ENCODE measurements at regions not wholly inside any gene's neighbourhood (a gene's known extent, or its start where the extent isn't known, plus 50 kb on each side); places are given as distances from the start of the nearest gene placed in this dataset.

GRCh38 chr18:34314847-34315246 lies 90.1 kb upstream of the NOL4 start:
- H3K36me3 ChIP-seq (replicated peaks in 1 of 2; ENCODE audit: control insufficient read depth in 1 of 2, insufficient read depth in 2 of 2, low read length in 2 of 2): no peaks in the 10 kb centered on the region
- no peaks in the 10 kb centered on the region for H4K20me1 ChIP-seq (ENCODE audit: insufficient read depth, low read length)
- CTCF ChIA-PET (ENCODE audit: low intra/inter-chr PET ratio, low total read pairs): no interaction called here
- intact Hi-C loops (cut with micrococcal nuclease; ENCODE audit: unreplicated experiment): no loop called here
- H3K9ac ChIP-seq (ENCODE audit: insufficient read depth, low read depth, low read length): no peak overlapping the region
- no peak overlapping the region for H2AFZ ChIP-seq (ENCODE audit: low read length)
- H3K27ac ChIP-seq (ENCODE audit: extremely low read length, insufficient read depth, low read length): no peak overlapping the region
- H3K9me3 ChIP-seq (ENCODE audit: low read length): no peaks in the 10 kb centered on the region
- FAIRE-seq (no peak), ATAC-seq (no peak), DNase-seq (ENCODE audit: low spot score) (no peak)
- POLR2A ChIA-PET: no interaction called here
- H3K27me3 ChIP-seq (ENCODE audit: control insufficient read depth in 1 of 2, insufficient read depth in 2 of 2, low read length in 2 of 2): no peaks in the 10 kb centered on the region
- H3K4me3 ChIP-seq (replicated peaks in 1 of 3; ENCODE audit: insufficient read depth in 1 of 3, low read depth in 2 of 3, low read length in 3 of 3): no peak overlapping the region
- TF ChIP-seq CREM (IDR thresholded peaks at IDR 0.05): no peak
- no peak for TF ChIP-seq CREM (CRISPR knock-in tag; IDR thresholded peaks at IDR 0.05)
- TF ChIP-seq TOE1 (CRISPR knock-in tag; IDR thresholded peaks at IDR 0.05): no peak
- no peak for TF ChIP-seq ZNF589 (CRISPR knock-in tag; conservative IDR thresholded peaks at IDR 0.05)
- no peak for TF ChIP-seq KLF6 (CRISPR knock-in tag; IDR thresholded peaks at IDR 0.05)
- BruUV-seq (replicated peaks): no TSS peak
- WGBS (ENCODE audit: low lambda C conversion rate): 46% methylated on average over 4 of the region's 4 CpGs
- H3K79me2 ChIP-seq (ENCODE audit: insufficient read depth, low read length): no peaks in the 10 kb centered on the region
- H3K4me1 ChIP-seq (ENCODE audit: insufficient read depth, low read length): no peaks in the 10 kb centered on the region
- in situ Hi-C loops (cut with HindIII; ENCODE audit: extremely low pct_ligation_motif_present, low pct_unique_long_range_greater_than_20kb): loop anchor here (25.0 kb wide), 1 partner anchor 478 kb away; no protein-coding TSS in a partner anchor
- H3K4me2 ChIP-seq (ENCODE audit: low read depth, low read length): no peak overlapping the region

GRCh38 chr18:34315591-34316352 lies 91.1 kb upstream of the NOL4 start:
- no peaks in the 10 kb centered on the region for H3K9me3 ChIP-seq (ENCODE audit: low read length)
- no peaks in the 10 kb centered on the region for H3K36me3 ChIP-seq (replicated peaks in 1 of 2; ENCODE audit: control insufficient read depth in 1 of 2, insufficient read depth in 2 of 2, low read length in 2 of 2)
- no peak for DNase-seq (ENCODE audit: low spot score)
- POLR2A ChIA-PET: no interaction called here
- H3K4me2 ChIP-seq (ENCODE audit: low read depth, low read length): no peak overlapping the region
- no peak overlapping the region for H3K9ac ChIP-seq (ENCODE audit: insufficient read depth, low read depth, low read length)
- no TSS peak for BruUV-seq (replicated peaks)
- no peak for ATAC-seq
- H3K4me1 ChIP-seq (ENCODE audit: insufficient read depth, low read length): no peaks in the 10 kb centered on the region
- H3K79me2 ChIP-seq (ENCODE audit: insufficient read depth, low read length): no peaks in the 10 kb centered on the region
- H3K27ac ChIP-seq (ENCODE audit: extremely low read length, insufficient read depth, low read length): no peak overlapping the region
- FAIRE-seq: no peak
- intact Hi-C loops (cut with micrococcal nuclease; ENCODE audit: unreplicated experiment) (no loop called here), in situ Hi-C loops (cut with HindIII; ENCODE audit: extremely low pct_ligation_motif_present, low pct_unique_long_range_greater_than_20kb) (loop anchor here (25.0 kb wide), 1 partner anchor 478 kb away; no protein-coding TSS in a partner anchor)
- no peaks in the 10 kb centered on the region for H3K27me3 ChIP-seq (ENCODE audit: control insufficient read depth in 1 of 2, insufficient read depth in 2 of 2, low read length in 2 of 2)
- no peaks in the 10 kb centered on the region for H4K20me1 ChIP-seq (ENCODE audit: insufficient read depth, low read length)
- WGBS (ENCODE audit: low lambda C conversion rate): 36% methylated on average over 6 of the region's 6 CpGs
- H2AFZ ChIP-seq (ENCODE audit: low read length): no peak overlapping the region
- CTCF ChIA-PET (ENCODE audit: low intra/inter-chr PET ratio, low total read pairs): no interaction called here
- TF ChIP-seq TBP (CRISPR knock-in tag; IDR thresholded peaks at IDR 0.05): no peak
- TF ChIP-seq MNT (IDR thresholded peaks at IDR 0.05): peak; percentile 50; the same call in 1 of the 2 replicates
- no peak overlapping the region for H3K4me3 ChIP-seq (replicated peaks in 1 of 3; ENCODE audit: insufficient read depth in 1 of 3, low read depth in 2 of 3, low read length in 3 of 3)
